Activated naive CD8-positive, alpha-beta T cell treated with anti-CD3 and anti-CD28 coated beads for 36 hours (primary cell): ENCODE measurements at regions not wholly inside any gene's neighbourhood (a gene's known extent, or its start where the extent isn't known, plus 50 kb on each side); places are given as distances from the start of the nearest gene placed in this dataset.
"Not testable (repeated sequence)": the region's sequence is repeated elsewhere in the genome, so short reads cannot be mapped to it uniquely, and the experiment has no call there.

Experiments used
- DNase-seq: peaks from one replicate; pipeline ENCODE4 v3.0.0; 2021
- H3K27ac Mint-ChIP-seq: one replicate; pipeline ENCODE4 v1.8.0; 2022; ENCODE audit warnings: mild to moderate bottlenecking, moderate library complexity, mixed read lengths
- H3K27me3 Mint-ChIP-seq: one replicate; pipeline ENCODE4 v1.8.0; 2022; ENCODE audit warnings: mild to moderate bottlenecking, mixed read lengths
- H3K36me3 Mint-ChIP-seq: one replicate; pipeline ENCODE4 v1.8.0; 2021; ENCODE audit warnings: mild to moderate bottlenecking, mixed read lengths
- H3K4me1 Mint-ChIP-seq: one replicate; pipeline ENCODE4 v1.8.0; 2021; ENCODE audit warnings: mixed read lengths
- H3K4me3 Mint-ChIP-seq: one replicate; pipeline ENCODE4 v1.8.0; 2022; ENCODE audit warnings: mild to moderate bottlenecking, moderate library complexity, mixed read lengths
- H3K9me3 Mint-ChIP-seq: one replicate; pipeline ENCODE4 v1.8.0; 2022; ENCODE audit warnings: mixed read lengths

DNA sequence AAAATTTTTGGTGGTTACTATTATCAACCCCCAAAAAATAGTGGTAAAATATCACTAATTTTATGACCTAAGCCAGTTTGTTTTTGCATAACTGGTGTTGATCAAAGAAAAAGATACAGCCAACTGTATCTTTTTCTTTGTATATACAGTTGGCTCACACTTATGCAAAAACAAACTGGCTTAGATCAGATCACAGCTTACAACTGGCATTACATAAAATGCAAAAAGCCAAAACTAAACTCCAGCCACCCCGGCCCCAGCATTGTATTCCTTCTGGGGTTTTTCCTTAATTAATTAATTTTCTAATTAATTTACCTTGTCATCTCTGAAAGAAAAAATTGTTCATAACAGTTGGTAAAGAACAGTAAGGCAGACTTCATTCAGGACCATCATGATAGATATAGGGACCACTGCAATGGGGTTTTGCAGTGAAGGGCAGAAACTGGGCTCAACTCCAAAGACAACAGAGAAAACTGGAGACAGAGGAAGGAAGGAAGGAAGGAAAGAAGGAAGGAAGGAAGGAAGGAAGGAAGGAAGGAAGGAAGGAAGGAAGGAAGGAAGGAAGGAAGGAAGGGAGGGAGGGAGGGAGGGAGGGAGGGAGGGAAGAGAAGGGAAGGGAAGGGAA, 202.1 kb downstream of the HNRNPD start:
- Mint-ChIP-seq H3K4me1 (no peaks in the 10 kb centered on the region), H3K27me3 (no peaks in the 10 kb centered on the region), H3K36me3 (peaks cover 3% of the 10 kb centered on the region), H3K4me3 (no peak overlapping the region), H3K27ac (no peak overlapping the region), H3K9me3 (peaks cover 6% of the 10 kb centered on the region)
- DNase-seq: no peak

DNA sequence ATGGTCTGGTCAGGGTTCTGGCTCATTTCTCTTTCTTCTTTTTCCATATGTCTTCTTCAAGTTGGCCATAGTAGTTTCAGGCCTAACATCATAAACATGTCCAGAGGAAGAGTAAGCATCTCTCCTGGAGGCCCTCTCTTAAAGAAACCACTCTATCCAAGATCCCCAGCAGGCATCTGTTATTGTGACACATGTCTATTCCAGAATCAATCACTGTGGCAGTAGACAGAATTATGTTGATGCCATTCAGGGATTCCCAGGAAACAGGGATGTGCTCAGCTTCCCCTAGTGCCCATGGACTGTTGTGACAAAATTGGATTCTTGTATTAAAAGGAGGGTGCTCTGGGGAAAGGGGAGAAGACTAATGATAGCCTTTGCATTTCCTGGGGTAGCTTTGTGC, 224.0 kb downstream of the HNRNPD start:
- no peak overlapping the region for H3K27ac Mint-ChIP-seq
- H3K9me3 Mint-ChIP-seq: peaks cover 18% of the 10 kb centered on the region
- peaks cover 2% of the 10 kb centered on the region for H3K4me1 Mint-ChIP-seq
- no peaks in the 10 kb centered on the region for H3K27me3 Mint-ChIP-seq
- no peak for DNase-seq
- no peak overlapping the region for H3K4me3 Mint-ChIP-seq
- peaks cover 12% of the 10 kb centered on the region for H3K36me3 Mint-ChIP-seq

DNA sequence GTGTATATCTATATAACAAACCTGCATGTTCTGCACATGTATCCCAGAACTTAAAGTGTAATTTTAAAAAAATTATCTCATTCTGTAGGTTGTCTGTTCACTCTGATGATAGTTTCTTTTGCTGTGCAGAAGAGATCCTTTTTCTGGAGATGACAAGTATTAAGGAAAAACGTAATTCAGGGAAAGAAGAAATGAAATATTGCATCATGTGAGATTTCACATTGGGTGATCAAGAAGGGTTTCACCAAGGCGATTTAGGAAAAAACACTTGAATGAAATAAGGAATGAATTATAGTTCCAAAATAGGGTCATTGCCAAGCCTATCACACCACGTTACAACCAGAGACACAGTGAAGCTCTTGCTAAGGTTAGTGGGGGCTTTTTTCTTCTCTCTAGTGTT, 227.9 kb downstream of the HNRNPD start:
- Mint-ChIP-seq H3K36me3 (no peaks in the 10 kb centered on the region), H3K4me3 (no peak overlapping the region), H3K9me3 (no peaks in the 10 kb centered on the region), H3K27me3 (no peaks in the 10 kb centered on the region), H3K4me1 (peaks cover 1% of the 10 kb centered on the region), H3K27ac (no peak overlapping the region)
- DNase-seq: no peak

DNA sequence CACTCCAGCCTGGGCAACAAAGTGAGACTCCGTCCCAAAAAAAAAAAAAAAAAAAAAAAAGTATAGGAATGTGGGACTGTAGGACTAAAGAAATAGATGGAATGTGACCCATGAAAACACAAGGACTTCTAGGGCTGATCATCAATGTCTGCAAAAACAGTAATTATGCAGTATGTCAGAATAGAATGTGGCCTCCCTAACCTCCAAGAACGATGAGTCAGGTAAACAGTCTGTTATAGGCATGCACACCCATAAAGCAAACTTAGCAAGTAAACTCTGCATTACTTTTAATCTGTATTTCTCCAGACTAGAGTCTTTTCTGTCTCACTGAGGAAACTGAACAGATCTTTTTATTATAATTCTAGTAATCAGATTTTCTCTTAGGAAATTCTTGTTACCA, 233.4 kb downstream of the HNRNPD start:
- Mint-ChIP-seq H3K4me3 (no peak overlapping the region), H3K4me1 (peaks cover 22% of the 10 kb centered on the region), H3K27me3 (no peaks in the 10 kb centered on the region), H3K36me3 (peaks cover 2% of the 10 kb centered on the region), H3K27ac (no peak overlapping the region), H3K9me3 (peaks cover 2% of the 10 kb centered on the region)
- DNase-seq: no peak

DNA sequence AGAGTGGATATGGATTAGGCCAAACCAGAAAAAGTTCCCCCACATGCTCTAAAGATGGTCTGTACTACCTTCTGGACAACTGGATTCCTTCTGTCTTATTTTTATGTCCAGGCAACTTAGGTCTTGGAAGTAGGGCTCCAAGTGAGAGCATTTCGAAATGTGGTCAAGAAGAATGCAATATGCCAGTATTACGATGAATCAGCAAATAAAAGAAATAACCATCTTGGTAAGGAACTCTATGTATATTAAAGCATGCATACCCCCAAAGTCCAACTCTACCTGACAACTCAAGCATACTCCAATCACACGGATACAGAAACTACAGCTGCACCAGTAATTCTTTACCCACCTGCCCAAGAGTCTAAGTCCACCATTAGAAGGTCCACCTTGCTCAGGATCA, 234.5 kb downstream of the HNRNPD start:
- Mint-ChIP-seq H3K36me3 (peaks cover 2% of the 10 kb centered on the region), H3K27ac (no peak overlapping the region), H3K9me3 (peaks cover 2% of the 10 kb centered on the region), H3K4me3 (no peak overlapping the region), H3K4me1 (peaks cover 23% of the 10 kb centered on the region), H3K27me3 (no peaks in the 10 kb centered on the region)
- DNase-seq: no peak

DNA sequence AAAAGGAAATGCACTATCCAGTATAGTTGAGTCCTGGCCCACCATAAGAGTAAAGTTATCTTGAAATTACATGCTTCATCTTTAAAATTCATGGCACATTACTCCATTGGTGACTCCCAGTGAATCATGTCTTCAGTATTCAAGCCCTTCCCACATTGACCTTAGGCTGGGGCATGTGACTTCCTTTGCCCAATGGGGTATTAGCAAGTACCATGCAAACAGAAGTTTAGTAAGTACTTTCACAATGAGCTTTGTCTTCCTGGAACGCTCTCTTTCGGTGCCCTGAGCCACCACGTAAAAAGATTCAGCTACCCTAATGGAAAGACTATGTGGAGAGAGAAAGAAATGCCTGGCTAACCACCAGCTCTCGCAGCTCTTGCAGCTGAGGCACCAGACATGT, 235.4 kb downstream of the HNRNPD start:
- H3K27me3 Mint-ChIP-seq: no peaks in the 10 kb centered on the region

DNA sequence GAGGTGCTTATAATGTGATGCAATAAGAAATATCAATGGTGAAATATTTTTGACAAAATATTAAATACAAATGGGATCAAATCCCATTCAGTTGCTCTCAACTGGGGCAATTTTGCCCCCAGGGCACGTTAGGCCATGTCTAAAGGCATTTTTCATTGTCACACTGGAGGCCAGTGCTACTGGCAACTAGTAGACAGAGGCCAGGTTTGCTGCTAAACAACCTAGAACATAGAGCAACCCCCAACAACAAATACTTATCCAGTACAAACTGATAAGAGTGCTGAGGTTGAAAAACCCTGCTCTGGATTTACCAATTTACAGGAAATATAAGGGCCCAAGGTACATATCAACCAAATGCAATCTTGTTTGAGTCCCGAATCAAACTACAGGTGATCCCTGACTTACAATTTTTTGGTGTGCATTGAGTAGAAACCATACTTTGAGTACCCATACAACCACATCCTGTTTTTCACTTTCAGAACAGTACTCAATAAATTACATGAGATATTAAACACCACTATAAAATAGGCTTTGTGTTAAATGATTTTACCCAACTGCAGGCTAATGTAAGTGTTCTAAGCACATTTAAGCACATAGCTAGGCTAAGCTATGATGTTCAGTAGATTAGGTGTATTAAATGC, 237.5 kb downstream of the HNRNPD start:
- Mint-ChIP-seq H3K4me1 (peaks cover 23% of the 10 kb centered on the region), H3K27ac (peak overlapping the region; percentile 1), H3K27me3 (no peaks in the 10 kb centered on the region), H3K36me3 (peaks cover 2% of the 10 kb centered on the region), H3K9me3 (peaks cover 2% of the 10 kb centered on the region), H3K4me3 (no peak overlapping the region)
- DNase-seq: no peak

More for the DNA sequence above, 235.4 kb downstream of the HNRNPD start:
- DNase-seq: peak; percentile 13
- Mint-ChIP-seq H3K9me3 (peaks cover 2% of the 10 kb centered on the region), H3K27ac (no peak overlapping the region), H3K4me1 (peaks cover 22% of the 10 kb centered on the region), H3K36me3 (peaks cover 2% of the 10 kb centered on the region), H3K4me3 (no peak overlapping the region)

DNA sequence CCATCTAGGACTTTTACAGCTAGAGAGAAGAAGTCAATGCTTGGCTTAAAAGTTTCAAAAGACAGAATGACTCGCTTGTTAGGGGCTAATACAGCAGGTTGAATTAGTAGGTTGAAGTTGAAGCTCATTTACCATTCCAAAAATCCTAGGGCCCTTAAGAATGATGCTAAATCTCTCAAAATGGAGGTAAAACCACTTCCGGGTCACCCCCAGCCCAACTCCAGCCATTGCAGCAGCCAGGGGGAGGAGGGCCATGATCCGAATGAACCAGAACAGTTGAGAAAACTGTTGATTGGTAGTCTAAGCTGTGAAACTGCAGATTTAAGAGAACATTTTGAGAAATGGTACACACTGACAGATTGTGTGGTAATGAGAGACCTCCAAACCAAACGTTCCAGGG, 245.4 kb downstream of the HNRNPD start:
- no peak for DNase-seq
- Mint-ChIP-seq H3K4me1 (peaks cover 6% of the 10 kb centered on the region), H3K9me3 (no peaks in the 10 kb centered on the region), H3K4me3 (no peak overlapping the region), H3K27me3 (no peaks in the 10 kb centered on the region), H3K36me3 (peaks cover 3% of the 10 kb centered on the region), H3K27ac (no peak overlapping the region)

DNA sequence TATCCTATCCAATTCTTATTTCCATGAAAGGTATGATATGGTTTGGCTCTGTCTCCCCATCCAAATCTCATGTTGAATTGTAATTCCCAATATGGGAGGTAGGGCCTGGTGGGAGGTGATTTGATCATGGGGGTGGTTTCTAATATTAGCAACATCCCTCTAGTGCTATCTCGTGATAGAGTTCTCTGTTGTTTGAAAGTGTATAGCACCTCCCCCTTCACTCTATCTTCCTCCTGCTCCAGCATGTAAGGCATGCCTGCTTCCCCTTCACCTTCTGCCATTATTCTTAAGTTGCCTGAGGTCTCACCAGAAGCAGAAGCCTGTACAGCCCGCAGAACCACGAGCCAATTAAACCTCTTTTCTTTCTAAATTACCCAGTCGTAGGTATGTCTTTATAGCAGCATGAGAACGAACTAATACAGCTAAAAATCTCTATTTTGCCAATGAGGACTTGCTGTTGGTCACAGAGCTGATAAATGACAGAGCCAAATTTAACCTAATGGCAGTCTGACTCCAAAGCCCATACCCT, 247.2 kb downstream of the HNRNPD start:
- H3K27me3 Mint-ChIP-seq: no peaks in the 10 kb centered on the region
- H3K4me1 Mint-ChIP-seq: peaks cover 5% of the 10 kb centered on the region
- H3K36me3 Mint-ChIP-seq: peaks cover 3% of the 10 kb centered on the region
- no peak for DNase-seq
- H3K4me3 Mint-ChIP-seq: no peak overlapping the region
- no peaks in the 10 kb centered on the region for H3K9me3 Mint-ChIP-seq
- H3K27ac Mint-ChIP-seq: no peak overlapping the region

DNA sequence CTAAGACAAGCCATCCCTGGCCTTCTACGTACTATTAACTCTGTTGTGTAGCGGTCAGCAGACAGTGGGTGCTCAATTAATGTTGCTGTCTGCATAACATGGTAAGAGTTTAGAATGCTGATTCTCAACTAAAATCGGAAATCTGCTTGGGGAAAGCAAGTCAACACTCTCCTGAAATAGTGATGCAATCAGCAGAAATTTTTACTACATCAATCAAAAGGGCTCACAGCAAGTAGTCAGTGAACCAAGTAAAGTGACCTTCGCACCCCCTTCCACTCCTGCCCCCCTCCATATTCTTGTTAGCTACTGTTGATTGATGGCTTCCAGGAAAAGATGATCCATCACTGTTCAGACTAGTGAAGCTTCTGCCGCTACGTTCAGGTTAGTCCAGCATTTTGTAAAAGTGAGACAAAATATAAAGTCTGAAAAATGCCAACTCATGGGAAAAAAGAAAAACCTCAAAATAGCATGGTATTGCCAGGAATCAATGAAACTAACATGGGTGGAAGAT, 247.9 kb downstream of the HNRNPD start:
- peaks cover 5% of the 10 kb centered on the region for H3K4me1 Mint-ChIP-seq
- no peaks in the 10 kb centered on the region for H3K27me3 Mint-ChIP-seq
- no peak overlapping the region for H3K4me3 Mint-ChIP-seq
- no peak for DNase-seq
- no peak overlapping the region for H3K27ac Mint-ChIP-seq
- H3K36me3 Mint-ChIP-seq: peaks cover 3% of the 10 kb centered on the region
- no peaks in the 10 kb centered on the region for H3K9me3 Mint-ChIP-seq

DNA sequence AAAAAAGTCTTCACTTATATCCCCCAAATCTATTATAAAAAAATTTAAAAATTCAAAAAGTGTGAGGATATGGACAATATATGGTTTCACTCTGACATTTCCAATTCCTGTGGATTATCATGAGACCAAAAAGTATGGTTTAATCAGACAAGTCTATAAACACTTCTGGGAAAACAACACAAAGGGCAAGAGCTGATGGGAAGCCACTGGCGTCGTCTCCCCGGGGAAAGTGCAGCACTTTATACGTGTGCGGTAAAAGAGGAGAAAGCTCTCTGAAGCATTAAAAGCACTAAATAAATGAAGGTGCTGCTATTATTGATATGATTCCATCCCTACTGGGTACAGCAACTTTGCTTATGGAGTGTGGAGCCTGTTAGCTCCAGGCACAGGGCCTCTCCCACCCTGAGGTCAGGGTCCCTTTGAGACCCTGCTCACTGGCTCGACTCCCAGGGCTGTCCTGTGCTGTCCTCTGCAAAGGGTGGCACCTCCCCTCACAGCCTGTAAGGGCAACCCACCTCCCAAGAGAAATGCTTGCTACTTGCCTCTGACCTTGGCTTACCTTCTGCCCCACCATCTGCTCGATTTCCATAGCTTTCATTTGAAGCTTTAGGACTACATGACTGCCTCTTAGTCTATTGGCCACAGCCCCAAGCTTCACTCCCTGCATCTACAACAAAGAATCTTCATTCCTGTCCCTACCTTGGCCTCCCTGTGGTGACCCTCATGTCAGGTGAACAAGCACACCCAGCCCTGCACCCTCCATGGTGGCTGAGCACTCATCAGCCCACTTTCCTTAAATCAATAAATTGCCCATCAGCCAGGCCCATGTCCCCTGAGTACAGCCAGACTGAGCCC, 248.6 kb downstream of the HNRNPD start:
- Mint-ChIP-seq H3K27me3 (no peaks in the 10 kb centered on the region), H3K4me3 (no peak overlapping the region), H3K4me1 (peaks cover 5% of the 10 kb centered on the region), H3K36me3 (peaks cover 3% of the 10 kb centered on the region), H3K27ac (no peak overlapping the region), H3K9me3 (no peaks in the 10 kb centered on the region)
- no peak for DNase-seq

DNA sequence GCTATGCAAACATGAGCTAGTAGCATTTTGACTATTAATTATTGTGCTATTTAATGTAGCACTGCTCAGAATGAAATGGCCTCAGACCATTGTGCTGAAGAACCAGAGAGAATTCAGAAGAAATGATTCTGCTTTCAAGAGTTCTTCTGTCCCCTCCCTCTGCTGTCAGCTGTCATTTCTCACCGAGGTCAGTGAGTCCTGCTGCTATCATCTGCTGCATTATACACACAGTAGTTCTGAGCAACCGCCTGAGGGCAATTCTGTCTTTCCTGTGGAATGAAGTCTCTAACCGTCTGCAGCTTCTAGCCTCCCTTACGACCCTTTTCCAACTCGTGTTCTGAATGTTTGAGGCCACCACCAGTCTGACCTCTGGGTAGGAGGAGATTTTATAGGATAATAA, 249.4 kb downstream of the HNRNPD start:
- H3K4me3 Mint-ChIP-seq: no peak overlapping the region
- H3K27me3 Mint-ChIP-seq: no peaks in the 10 kb centered on the region
- peaks cover 3% of the 10 kb centered on the region for H3K36me3 Mint-ChIP-seq
- no peak for DNase-seq
- H3K9me3 Mint-ChIP-seq: no peaks in the 10 kb centered on the region
- peaks cover 5% of the 10 kb centered on the region for H3K4me1 Mint-ChIP-seq
- no peak overlapping the region for H3K27ac Mint-ChIP-seq

DNA sequence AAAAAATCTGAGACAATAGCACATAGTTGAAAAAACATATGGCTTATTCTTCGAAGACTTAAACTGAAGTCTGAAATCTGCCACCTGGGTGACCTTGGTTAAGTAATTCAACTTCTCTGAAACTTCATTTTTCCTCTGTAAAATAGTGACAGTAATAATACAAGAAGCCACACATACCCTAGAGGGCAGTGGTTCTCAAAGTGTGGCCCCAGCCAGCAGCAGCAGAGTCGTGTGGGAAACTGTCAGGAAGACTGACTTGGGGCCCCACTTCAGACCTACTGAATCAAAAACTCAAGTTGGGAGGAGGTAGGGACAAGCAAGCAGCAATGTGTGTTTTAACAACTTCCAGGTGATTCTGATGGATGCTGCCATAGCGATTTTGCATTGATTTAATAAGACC, 249.9 kb downstream of the HNRNPD start:
- Mint-ChIP-seq H3K27me3 (no peaks in the 10 kb centered on the region), H3K27ac (no peak overlapping the region), H3K36me3 (peaks cover under 1% of the 10 kb centered on the region), H3K4me1 (peaks cover 5% of the 10 kb centered on the region), H3K4me3 (no peak overlapping the region), H3K9me3 (no peaks in the 10 kb centered on the region)
- DNase-seq: no peak

DNA sequence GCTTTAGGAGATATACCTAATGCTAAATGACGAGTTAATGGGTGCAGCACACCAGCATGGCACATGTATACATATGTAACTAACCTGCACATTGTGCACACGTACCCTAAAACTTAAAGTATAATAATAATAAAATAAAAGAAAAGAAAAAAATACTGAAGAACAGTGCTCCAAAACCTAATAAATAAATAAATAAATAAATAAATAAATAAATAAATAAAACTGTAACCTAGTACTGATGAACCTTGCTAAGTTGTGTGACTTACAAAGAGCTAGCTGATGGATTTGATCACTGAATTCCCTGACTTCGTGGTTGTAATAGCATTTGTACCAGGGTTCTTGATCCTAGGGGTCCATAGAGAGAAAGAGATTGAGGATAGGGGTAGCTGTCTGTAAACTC, 258.6 kb downstream of the HNRNPD start:
- not testable (repeated sequence) for H3K4me3 Mint-ChIP-seq, DNase-seq, H3K9me3 Mint-ChIP-seq, H3K4me1 Mint-ChIP-seq, H3K27me3 Mint-ChIP-seq, H3K36me3 Mint-ChIP-seq, H3K27ac Mint-ChIP-seq

DNA sequence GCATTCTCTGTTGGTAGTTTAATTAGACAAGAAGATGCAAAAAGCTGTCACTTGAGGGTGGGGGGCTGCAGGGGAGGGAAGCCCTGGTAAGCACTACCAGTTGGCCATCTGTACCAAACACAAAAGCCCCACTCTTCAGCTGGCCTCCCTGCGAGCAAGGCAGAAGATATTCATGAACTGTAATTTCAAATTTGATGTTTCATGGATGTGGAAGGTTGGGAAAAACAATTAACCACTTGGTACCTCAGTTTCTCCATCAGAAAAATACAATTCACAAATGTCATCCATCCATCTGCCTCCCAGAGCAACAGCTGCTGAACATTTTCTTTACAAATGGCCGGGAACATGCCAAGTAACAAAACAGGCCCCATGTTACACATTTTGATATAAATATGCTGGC, 265.3 kb downstream of the HNRNPD start:
- Mint-ChIP-seq H3K9me3 (no peaks in the 10 kb centered on the region), H3K4me3 (no peak overlapping the region), H3K36me3 (no peaks in the 10 kb centered on the region), H3K27ac (no peak overlapping the region), H3K27me3 (no peaks in the 10 kb centered on the region), H3K4me1 (no peaks in the 10 kb centered on the region)
- DNase-seq: no peak
